Activated CD4-positive, alpha-beta memory T cell treated with anti-CD3 and anti-CD28 coated beads, Interleukin-2, amount 10 ng/mL, durations not matched to agents 7 days and 5 days (primary cell): ENCODE measurements at regions not wholly inside any gene's neighbourhood (a gene's known extent, or its start where the extent isn't known, plus 50 kb on each side); places are given as distances from the start of the nearest gene placed in this dataset.

ENCODE experiments used
- CTCF ChIA-PET: fragments of 350-600 bp; sonication (Branson Sonifier 250); formaldehyde crosslinking; loops from one replicate; lab custom pipeline; 2021; ENCODE audit warnings: antibody characterized with exemption, inconsistent platforms; lab: Charles Lee
- POLR2A ChIA-PET: fragments of 350-600 bp; sonication (Branson Sonifier 250); formaldehyde crosslinking; loops from one replicate; lab custom pipeline; 2021; ENCODE audit warnings: antibody characterized with exemption; lab: Charles Lee
- DNase-seq: peaks from one replicate; pipeline ENCODE4 v3.0.0-alpha.2; 2020
- H3K27ac Mint-ChIP-seq: one replicate; pipeline ENCODE4 v1.8.0; 2021; ENCODE audit warnings: mild to moderate bottlenecking, mixed read lengths
- H3K27me3 Mint-ChIP-seq: one replicate; pipeline ENCODE4 v1.8.0; 2021; ENCODE audit warnings: mixed read lengths
- H3K36me3 Mint-ChIP-seq: one replicate; pipeline ENCODE4 v1.8.0; 2021; ENCODE audit warnings: low read depth, mixed read lengths
- H3K4me1 Mint-ChIP-seq: one replicate; pipeline ENCODE4 v1.8.0; 2021; ENCODE audit warnings: mixed read lengths
- H3K4me3 Mint-ChIP-seq: one replicate; pipeline ENCODE4 v1.8.0; 2021; ENCODE audit warnings: mild to moderate bottlenecking, mixed read lengths
- H3K9me3 Mint-ChIP-seq: one replicate; pipeline ENCODE4 v1.8.0; 2021; ENCODE audit warnings: mixed read lengths

GRCh38 chr12:33670284-33670683 lies 230.7 kb upstream of the SYT10 start:
- Mint-ChIP-seq H3K27ac (no peak overlapping the region), H3K36me3 (no peaks in the 10 kb centered on the region)
- CTCF ChIA-PET: no interaction called here

GRCh38 chr12:33671676-33672075 lies 232.1 kb upstream of the SYT10 start:
- Mint-ChIP-seq H3K4me3 (no peak overlapping the region), H3K27me3 (no peaks in the 10 kb centered on the region), H3K27ac (no peak overlapping the region), H3K36me3 (no peaks in the 10 kb centered on the region), H3K4me1 (no peaks in the 10 kb centered on the region), H3K9me3 (peaks cover 5% of the 10 kb centered on the region)
- POLR2A ChIA-PET: no interaction called here
- no peak for DNase-seq
- CTCF ChIA-PET: no interaction called here

More at GRCh38 chr12:33670284-33670683, 230.7 kb upstream of the SYT10 start:
- no peak for DNase-seq
- H3K4me3 Mint-ChIP-seq: no peak overlapping the region
- peaks cover 5% of the 10 kb centered on the region for H3K9me3 Mint-ChIP-seq
- POLR2A ChIA-PET: no interaction called here
- no peaks in the 10 kb centered on the region for H3K27me3 Mint-ChIP-seq
- H3K4me1 Mint-ChIP-seq: no peaks in the 10 kb centered on the region

DNA sequence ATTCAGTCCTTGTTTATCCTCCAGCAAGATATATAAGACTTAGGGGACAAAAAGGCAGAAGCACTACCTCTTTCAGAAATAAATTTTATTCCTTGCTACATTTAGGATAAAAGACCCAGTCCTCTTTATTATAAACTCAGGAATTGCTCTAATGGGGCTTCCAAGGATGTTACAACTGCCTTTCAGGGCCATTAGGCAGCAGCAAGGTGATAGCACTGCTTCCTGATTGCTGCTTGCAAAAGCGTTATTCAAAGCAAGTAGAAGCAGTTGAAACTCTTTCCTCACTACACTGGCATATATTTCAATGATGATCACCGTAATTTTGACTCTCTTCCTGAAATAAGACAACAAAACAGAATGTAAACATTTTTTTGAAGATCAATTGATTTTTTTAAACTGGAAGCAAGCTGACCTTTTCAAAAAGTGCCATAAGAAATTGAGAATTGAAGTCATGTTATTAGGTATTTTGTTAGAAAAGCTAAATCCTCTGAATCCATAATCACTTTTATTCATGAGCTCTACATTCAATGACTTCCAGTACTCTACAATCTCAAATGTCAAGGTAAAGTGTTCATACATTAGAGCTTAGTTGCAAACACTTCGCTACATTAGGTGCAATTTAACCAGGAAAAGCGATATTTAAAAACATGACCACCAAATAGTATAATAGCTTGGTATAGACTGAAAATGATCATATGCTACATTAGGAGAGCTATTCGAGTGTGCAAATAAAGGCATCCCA lies 233.4 kb upstream of the SYT10 start:
- no peak overlapping the region for H3K27ac Mint-ChIP-seq
- POLR2A ChIA-PET: no interaction called here
- H3K9me3 Mint-ChIP-seq: peaks cover 5% of the 10 kb centered on the region
- no peak overlapping the region for H3K4me3 Mint-ChIP-seq
- H3K4me1 Mint-ChIP-seq: no peaks in the 10 kb centered on the region
- DNase-seq: no peak
- H3K27me3 Mint-ChIP-seq: no peaks in the 10 kb centered on the region
- CTCF ChIA-PET: no interaction called here
- no peaks in the 10 kb centered on the region for H3K36me3 Mint-ChIP-seq

- Mint-ChIP-seq H3K4me3 (no peak overlapping the region), H3K4me1 (no peaks in the 10 kb centered on the region), H3K36me3 (no peaks in the 10 kb centered on the region), H3K9me3 (peaks cover 2% of the 10 kb centered on the region), H3K27ac (no peak overlapping the region), H3K27me3 (no peaks in the 10 kb centered on the region)
- no peak for DNase-seq
- ChIA-PET CTCF (no interaction called here), POLR2A (no interaction called here)
These were observed 237.2 kb upstream of the SYT10 start for GRCh38 chr12:33676866-33677265.

- H3K9me3 Mint-ChIP-seq: peaks cover 2% of the 10 kb centered on the region
These were observed 238.8 kb upstream of the SYT10 start for GRCh38 chr12:33678221-33678964.

GRCh38 chr12:33690562-33690961 lies 250.9 kb upstream of the SYT10 start:
- no peak overlapping the region for H3K27ac Mint-ChIP-seq
- no peaks in the 10 kb centered on the region for H3K4me1 Mint-ChIP-seq
- H3K27me3 Mint-ChIP-seq: no peaks in the 10 kb centered on the region
- no peak for DNase-seq
- H3K36me3 Mint-ChIP-seq: no peaks in the 10 kb centered on the region
- POLR2A ChIA-PET: no interaction called here
- H3K4me3 Mint-ChIP-seq: no peak overlapping the region
- peaks cover 5% of the 10 kb centered on the region for H3K9me3 Mint-ChIP-seq
- CTCF ChIA-PET: no interaction called here

More at GRCh38 chr12:33678221-33678964, 238.8 kb upstream of the SYT10 start:
- no peak overlapping the region for H3K4me3 Mint-ChIP-seq
- POLR2A ChIA-PET: no interaction called here
- H3K36me3 Mint-ChIP-seq: no peaks in the 10 kb centered on the region
- H3K4me1 Mint-ChIP-seq: no peaks in the 10 kb centered on the region
- no peak overlapping the region for H3K27ac Mint-ChIP-seq
- no peaks in the 10 kb centered on the region for H3K27me3 Mint-ChIP-seq
- DNase-seq: no peak
- CTCF ChIA-PET: no interaction called here

DNA sequence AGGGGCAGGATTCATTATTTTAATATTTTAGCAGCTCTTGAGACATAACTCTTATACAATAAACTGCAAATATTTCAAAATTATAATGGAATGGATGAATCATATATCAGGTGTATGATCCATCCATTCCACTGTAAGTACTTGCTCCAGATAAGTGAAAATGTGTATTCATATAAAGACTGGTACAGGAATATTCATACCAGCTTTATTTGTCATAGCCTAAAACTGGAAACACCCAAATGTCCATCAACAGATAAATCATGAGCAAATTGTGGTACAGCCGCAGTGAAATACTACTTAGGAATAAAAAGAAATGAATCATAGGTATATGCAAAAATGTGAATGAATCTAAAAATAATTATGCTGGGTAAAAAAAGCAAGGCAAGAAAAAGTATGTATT lies 263.6 kb upstream of the SYT10 start:
- Mint-ChIP-seq H3K27me3 (no peaks in the 10 kb centered on the region), H3K4me1 (no peaks in the 10 kb centered on the region), H3K27ac (no peak overlapping the region), H3K9me3 (no peaks in the 10 kb centered on the region), H3K36me3 (no peaks in the 10 kb centered on the region), H3K4me3 (no peak overlapping the region)
- ChIA-PET POLR2A (no interaction called here), CTCF (no interaction called here)
- no peak for DNase-seq

DNA sequence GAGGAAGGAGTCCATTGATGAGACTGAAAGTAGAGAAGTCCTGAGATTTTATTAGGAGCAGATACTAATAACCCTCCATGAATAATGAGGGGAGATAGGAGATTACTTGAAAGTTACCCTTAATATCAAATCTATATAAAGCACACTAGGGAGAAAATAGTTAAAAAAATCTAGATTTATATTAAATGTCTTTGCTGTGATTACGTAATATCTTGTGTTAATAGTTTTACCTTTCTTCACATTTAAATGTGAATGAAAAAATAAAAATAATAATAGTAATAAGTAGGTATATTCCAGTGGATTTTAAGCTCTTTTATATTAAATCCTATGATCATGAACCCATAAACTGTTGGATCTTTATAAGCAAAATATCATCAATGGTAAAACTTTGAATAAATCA lies 267.3 kb upstream of the SYT10 start:
- POLR2A ChIA-PET: no interaction called here
- H3K4me3 Mint-ChIP-seq: no peak overlapping the region
- H3K36me3 Mint-ChIP-seq: no peaks in the 10 kb centered on the region
- H3K9me3 Mint-ChIP-seq: no peaks in the 10 kb centered on the region
- no peaks in the 10 kb centered on the region for H3K27me3 Mint-ChIP-seq
- CTCF ChIA-PET: no interaction called here
- H3K27ac Mint-ChIP-seq: no peak overlapping the region
- no peaks in the 10 kb centered on the region for H3K4me1 Mint-ChIP-seq
- no peak for DNase-seq

- ChIA-PET CTCF (no interaction called here), POLR2A (no interaction called here)
- no peaks in the 10 kb centered on the region for H3K9me3 Mint-ChIP-seq
- no peak for DNase-seq
- H3K4me1 Mint-ChIP-seq: no peaks in the 10 kb centered on the region
- H3K4me3 Mint-ChIP-seq: no peak overlapping the region
- no peak overlapping the region for H3K27ac Mint-ChIP-seq
- H3K27me3 Mint-ChIP-seq: no peaks in the 10 kb centered on the region
- no peaks in the 10 kb centered on the region for H3K36me3 Mint-ChIP-seq
These were observed 269.3 kb upstream of the SYT10 start for GRCh38 chr12:33708935-33709334.

- Mint-ChIP-seq H3K27me3 (no peaks in the 10 kb centered on the region), H3K36me3 (no peaks in the 10 kb centered on the region), H3K9me3 (no peaks in the 10 kb centered on the region), H3K27ac (no peak overlapping the region), H3K4me1 (no peaks in the 10 kb centered on the region), H3K4me3 (no peak overlapping the region)
- ChIA-PET CTCF (no interaction called here), POLR2A (no interaction called here)
- DNase-seq: no peak
These were observed 270.9 kb upstream of the SYT10 start for GRCh38 chr12:33710548-33710947.

- H3K4me1 Mint-ChIP-seq: no peaks in the 10 kb centered on the region
- H3K9me3 Mint-ChIP-seq: no peaks in the 10 kb centered on the region
- no peaks in the 10 kb centered on the region for H3K36me3 Mint-ChIP-seq
- H3K27me3 Mint-ChIP-seq: no peaks in the 10 kb centered on the region
- DNase-seq: no peak
- CTCF ChIA-PET: no interaction called here
- POLR2A ChIA-PET: no interaction called here
- no peak overlapping the region for H3K27ac Mint-ChIP-seq
- no peak overlapping the region for H3K4me3 Mint-ChIP-seq
These were observed 279.0 kb upstream of the SYT10 start for GRCh38 chr12:33718631-33719030.

DNA sequence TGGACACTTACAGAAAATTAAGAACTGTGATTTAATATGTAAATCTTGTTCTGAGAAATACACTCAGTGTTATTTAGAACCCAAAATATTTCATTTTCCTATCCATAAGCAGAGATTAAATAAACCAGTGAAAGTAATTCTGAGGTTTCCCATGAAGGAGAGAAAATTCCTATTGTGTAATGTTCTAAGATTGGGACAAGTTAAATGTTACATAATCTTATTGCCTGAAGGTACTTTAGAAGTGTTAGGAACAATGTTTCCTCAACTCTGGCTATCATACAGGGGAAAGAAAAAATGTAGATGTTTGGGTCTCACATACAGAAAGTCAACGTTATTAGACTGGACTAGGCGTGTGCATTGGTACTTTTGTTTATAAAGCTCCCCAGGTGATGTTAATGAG lies 281.9 kb upstream of the SYT10 start:
- Mint-ChIP-seq H3K27ac (no peak overlapping the region), H3K4me1 (no peaks in the 10 kb centered on the region), H3K4me3 (no peak overlapping the region), H3K27me3 (no peaks in the 10 kb centered on the region), H3K9me3 (no peaks in the 10 kb centered on the region), H3K36me3 (no peaks in the 10 kb centered on the region)
- DNase-seq: no peak
- ChIA-PET POLR2A (no interaction called here), CTCF (interaction anchor here (0.6 kb wide), 1 partner anchor 1741 kb away, joined by 4 read pairs; no protein-coding TSS in a partner anchor)

- CTCF ChIA-PET: no interaction called here
- H3K4me1 Mint-ChIP-seq: no peaks in the 10 kb centered on the region
- DNase-seq: no peak
- no peak overlapping the region for H3K27ac Mint-ChIP-seq
- no peak overlapping the region for H3K4me3 Mint-ChIP-seq
- no peaks in the 10 kb centered on the region for H3K27me3 Mint-ChIP-seq
- no peaks in the 10 kb centered on the region for H3K36me3 Mint-ChIP-seq
- POLR2A ChIA-PET: no interaction called here
- H3K9me3 Mint-ChIP-seq: peaks cover 11% of the 10 kb centered on the region
These were observed 285.2 kb upstream of the SYT10 start for GRCh38 chr12:33724867-33725266.

GRCh38 chr12:33734871-33735270 lies 287.4 kb upstream of the ALG10 start:
- Mint-ChIP-seq H3K9me3 (peaks cover 16% of the 10 kb centered on the region), H3K36me3 (no peaks in the 10 kb centered on the region), H3K4me3 (no peak overlapping the region), H3K4me1 (no peaks in the 10 kb centered on the region), H3K27me3 (no peaks in the 10 kb centered on the region), H3K27ac (no peak overlapping the region)
- ChIA-PET CTCF (no interaction called here), POLR2A (no interaction called here)
- DNase-seq: no peak
